ENCODE measurements at regions not wholly inside any gene's neighbourhood (a gene's known extent, or its start where the extent isn't known, plus 50 kb on each side); places are given as distances from the start of the nearest gene placed in this dataset.

GRCh38 chr6:76772951-76773350 is 690.3 kb downstream of the HTR1B start:
- Mint-ChIP-seq H3K27ac (ENCODE audit: unreplicated experiment) (no peak overlapping the region), H3K27me3 (ENCODE audit: low read depth) (no peaks in the 10 kb centered on the region), H3K9me3 (peaks cover 2% of the 10 kb centered on the region), H3K4me3 (no peak overlapping the region), H3K36me3 (ENCODE audit: low read depth) (no peaks in the 10 kb centered on the region), H3K4me1 (no peaks in the 10 kb centered on the region)
- TF ChIP-seq, protein P1, sequence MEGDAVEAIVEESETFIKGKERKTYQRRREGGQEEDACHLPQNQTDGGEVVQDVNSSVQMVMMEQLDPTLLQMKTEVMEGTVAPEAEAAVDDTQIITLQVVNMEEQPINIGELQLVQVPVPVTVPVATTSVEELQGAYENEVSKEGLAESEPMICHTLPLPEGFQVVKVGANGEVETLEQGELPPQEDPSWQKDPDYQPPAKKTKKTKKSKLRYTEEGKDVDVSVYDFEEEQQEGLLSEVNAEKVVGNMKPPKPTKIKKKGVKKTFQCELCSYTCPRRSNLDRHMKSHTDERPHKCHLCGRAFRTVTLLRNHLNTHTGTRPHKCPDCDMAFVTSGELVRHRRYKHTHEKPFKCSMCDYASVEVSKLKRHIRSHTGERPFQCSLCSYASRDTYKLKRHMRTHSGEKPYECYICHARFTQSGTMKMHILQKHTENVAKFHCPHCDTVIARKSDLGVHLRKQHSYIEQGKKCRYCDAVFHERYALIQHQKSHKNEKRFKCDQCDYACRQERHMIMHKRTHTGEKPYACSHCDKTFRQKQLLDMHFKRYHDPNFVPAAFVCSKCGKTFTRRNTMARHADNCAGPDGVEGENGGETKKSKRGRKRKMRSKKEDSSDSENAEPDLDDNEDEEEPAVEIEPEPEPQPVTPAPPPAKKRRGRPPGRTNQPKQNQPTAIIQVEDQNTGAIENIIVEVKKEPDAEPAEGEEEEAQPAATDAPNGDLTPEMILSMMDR (conservative IDR thresholded peaks at IDR 0.05), result no peak
- no peak for DNase-seq (ENCODE audit: low read depth, low spot score)

DNA sequence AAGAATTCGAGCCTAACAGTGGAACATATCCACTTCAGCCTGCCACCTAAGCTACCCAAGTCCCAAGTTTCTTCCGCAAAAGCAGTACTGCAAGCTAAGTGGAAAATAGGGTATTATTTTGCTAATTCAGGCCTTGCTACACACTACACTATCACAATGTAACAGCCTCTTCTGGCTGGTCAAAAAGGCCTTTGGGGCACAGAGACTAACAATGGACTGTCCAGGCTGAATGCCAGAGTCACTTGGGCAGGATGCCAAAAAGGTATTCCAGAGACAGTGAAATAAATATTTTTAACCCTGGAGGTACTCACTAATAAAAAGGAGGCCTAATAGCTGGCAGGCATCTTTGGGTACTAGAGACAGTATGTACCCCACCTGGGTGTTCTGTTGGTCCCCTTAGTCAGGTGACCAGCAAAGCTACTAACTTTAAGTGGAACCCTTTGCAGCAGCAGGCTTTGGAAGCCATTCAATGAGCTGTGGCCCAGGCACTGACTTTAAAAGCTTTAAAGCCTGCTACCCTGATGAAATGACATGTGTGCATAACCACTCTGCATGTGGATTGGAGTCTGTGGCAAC is 692.1 kb downstream of the HTR1B start:
- Mint-ChIP-seq H3K27me3 (ENCODE audit: low read depth) (no peaks in the 10 kb centered on the region), H3K4me3 (no peak overlapping the region), H3K27ac (ENCODE audit: unreplicated experiment) (no peak overlapping the region), H3K36me3 (ENCODE audit: low read depth) (no peaks in the 10 kb centered on the region), H3K4me1 (no peaks in the 10 kb centered on the region), H3K9me3 (peaks cover 2% of the 10 kb centered on the region)
- no peak for DNase-seq (ENCODE audit: low read depth, low spot score)
- TF ChIP-seq, protein P1 (conservative IDR thresholded peaks at IDR 0.05), result no peak

DNA sequence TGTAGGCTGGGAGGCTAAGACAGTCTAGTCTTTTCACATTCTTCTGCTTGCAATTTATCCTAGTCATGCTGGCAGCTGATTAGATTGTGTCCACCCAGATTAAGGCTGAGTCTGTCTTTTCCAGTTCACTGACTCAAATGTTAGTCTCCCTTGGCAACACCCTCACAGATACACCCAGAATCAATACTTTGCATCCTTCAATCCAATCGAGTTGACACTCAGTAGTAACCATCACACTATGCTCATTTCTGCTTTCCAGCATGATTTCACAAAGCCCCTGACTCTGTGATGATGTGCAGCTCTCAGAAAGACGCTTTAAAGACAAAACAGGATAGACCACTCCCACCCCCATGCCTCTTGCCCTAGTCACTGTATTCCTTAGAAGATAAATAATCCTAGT is 693.0 kb downstream of the HTR1B start:
- Mint-ChIP-seq H3K27ac (ENCODE audit: unreplicated experiment) (no peak overlapping the region), H3K4me3 (no peak overlapping the region), H3K36me3 (ENCODE audit: low read depth) (no peaks in the 10 kb centered on the region)

DNA sequence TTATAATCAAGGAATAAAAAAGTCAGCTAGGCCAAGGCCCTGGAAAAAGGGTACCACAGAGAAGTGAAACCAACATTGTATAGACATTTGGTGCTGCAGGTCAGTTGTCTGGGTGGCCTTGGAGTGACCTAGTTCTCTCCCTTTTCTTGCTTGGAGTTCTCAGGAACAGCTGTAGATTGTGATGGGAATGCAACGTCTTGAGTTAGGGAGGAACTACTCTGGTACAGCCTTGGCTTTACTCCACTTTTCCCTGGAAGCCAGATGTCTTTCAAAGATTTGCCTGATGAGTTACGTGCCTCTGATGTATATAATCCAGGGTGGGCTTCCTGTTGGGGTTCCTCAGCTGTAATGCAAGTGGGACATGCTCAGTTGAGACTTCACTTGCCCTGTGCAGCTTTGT is 694.7 kb downstream of the HTR1B start:
- no peaks in the 10 kb centered on the region for H3K4me1 Mint-ChIP-seq
- no peak for DNase-seq (ENCODE audit: low read depth, low spot score)
- H3K27ac Mint-ChIP-seq (ENCODE audit: unreplicated experiment), result no peak overlapping the region
- no peaks in the 10 kb centered on the region for H3K27me3 Mint-ChIP-seq (ENCODE audit: low read depth)
- TF ChIP-seq, protein P1 (conservative IDR thresholded peaks at IDR 0.05), result no peak
- H3K4me3 Mint-ChIP-seq, result no peak overlapping the region
- H3K36me3 Mint-ChIP-seq (ENCODE audit: low read depth), result no peaks in the 10 kb centered on the region
- peaks cover 2% of the 10 kb centered on the region for H3K9me3 Mint-ChIP-seq

More for the DNA sequence above, 693.0 kb downstream of the HTR1B start:
- H3K27me3 Mint-ChIP-seq (ENCODE audit: low read depth), result no peaks in the 10 kb centered on the region
- H3K9me3 Mint-ChIP-seq, result peaks cover 2% of the 10 kb centered on the region
- H3K4me1 Mint-ChIP-seq, result no peaks in the 10 kb centered on the region
- TF ChIP-seq, protein P1 (conservative IDR thresholded peaks at IDR 0.05), result no peak
- DNase-seq (ENCODE audit: low read depth, low spot score), result no peak

- no peaks in the 10 kb centered on the region for H3K27me3 Mint-ChIP-seq (ENCODE audit: low read depth)
- no peak overlapping the region for H3K27ac Mint-ChIP-seq (ENCODE audit: unreplicated experiment)
- H3K4me3 Mint-ChIP-seq, result no peak overlapping the region
- TF ChIP-seq, protein P1 (conservative IDR thresholded peaks at IDR 0.05), result no peak
- H3K9me3 Mint-ChIP-seq, result no peaks in the 10 kb centered on the region
- no peaks in the 10 kb centered on the region for H3K36me3 Mint-ChIP-seq (ENCODE audit: low read depth)
- H3K4me1 Mint-ChIP-seq, result no peaks in the 10 kb centered on the region
- DNase-seq (ENCODE audit: low read depth, low spot score), result no peak
Observed at GRCh38 chr6:76764057-76764456, 691.6 kb upstream of the IMPG1 start.

Data from neural crest cell (in vitro differentiated cells).